HG02642 (cell line): ENCODE measurements at regions not wholly inside any gene's neighbourhood (a gene's known extent, or its start where the extent isn't known, plus 50 kb on each side); places are given as distances from the start of the nearest gene placed in this dataset.
"Not testable (repeated sequence)": the region's sequence is repeated elsewhere in the genome, so short reads cannot be mapped to it uniquely, and the experiment has no call there.

ENCODE experiments used
- ATAC-seq: cut with Tn5 transposase; IDR thresholded peaks from one replicate; pipeline ENCODE4 v1.9.1; 2021; ENCODE audit warnings: mild to moderate bottlenecking; ENCODE audit not compliant: unreplicated experiment, poor library complexity

DNA sequence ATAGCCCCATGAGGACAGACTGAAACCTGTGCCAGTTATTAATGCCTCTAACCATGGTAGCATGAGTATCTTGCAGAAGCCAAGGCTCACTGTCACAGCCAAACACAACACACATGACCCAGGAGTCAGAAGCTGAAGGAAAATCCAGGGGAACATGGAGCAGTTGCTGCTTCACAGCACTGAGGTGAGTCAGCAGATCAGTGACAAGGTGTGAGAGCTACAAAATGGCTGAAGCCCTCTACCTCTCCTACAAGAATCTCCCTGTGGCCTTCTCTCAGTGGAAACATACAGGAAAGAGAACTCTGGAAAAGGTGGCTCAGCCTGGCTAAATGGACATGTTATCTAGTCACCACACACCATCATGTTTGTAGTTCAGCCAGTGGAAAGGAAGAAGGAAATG, 93.5 kb downstream of the NAB1 start:
- ATAC-seq = no peak

DNA sequence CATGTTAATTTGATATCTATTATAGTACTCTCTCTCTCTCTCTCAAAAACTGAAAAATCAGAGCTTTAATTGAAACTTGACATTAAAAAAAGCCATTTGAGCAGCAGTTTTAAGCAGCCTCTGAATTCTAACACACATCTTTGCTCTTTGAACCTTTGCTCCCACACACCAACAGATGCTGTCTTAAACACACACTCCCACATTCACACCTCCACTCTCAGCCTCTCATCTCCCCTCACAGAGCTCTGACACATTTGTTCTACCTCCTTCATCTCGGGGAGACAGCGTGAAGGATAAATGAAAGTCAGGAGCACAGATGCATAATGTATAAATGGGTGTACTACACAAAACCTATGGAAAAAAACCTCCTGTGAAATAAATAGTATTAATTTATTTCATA, 95.2 kb downstream of the NAB1 start:
- ATAC-seq = no peak

- ATAC-seq = no peak
These were observed 98.3 kb downstream of the NAB1 start for GRCh38 chr2:190746971-190747761.

- no peak for ATAC-seq
These were observed 100.1 kb downstream of the NAB1 start for GRCh38 chr2:190748966-190749365.

- ATAC-seq = no peak
These were observed 107.0 kb downstream of the NAB1 start for GRCh38 chr2:190755772-190756415.

DNA sequence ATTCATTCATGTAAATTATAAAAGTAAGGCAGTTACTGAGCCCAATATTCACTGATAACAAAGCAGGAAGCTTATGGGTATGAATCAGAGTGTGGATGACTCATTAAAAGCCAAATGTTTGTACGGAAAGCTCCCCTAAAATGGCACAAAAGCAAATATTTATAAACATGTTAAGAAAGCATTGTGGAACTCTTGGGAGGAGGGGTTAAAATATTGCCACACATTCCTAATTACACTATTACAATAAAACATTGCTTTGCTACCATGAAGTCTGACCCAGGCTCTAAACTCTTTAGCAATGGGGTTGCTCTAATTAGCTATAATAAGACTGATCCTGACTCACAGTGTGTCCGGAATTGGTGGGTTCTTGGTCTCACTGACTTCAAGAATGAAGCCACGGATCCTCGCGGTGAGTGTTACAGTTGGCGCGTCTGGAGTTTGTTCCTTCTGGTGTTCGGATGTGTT, 110.9 kb downstream of the NAB1 start:
- no peak for ATAC-seq

- ATAC-seq = not testable (repeated sequence)
These were observed 111.7 kb downstream of the NAB1 start for GRCh38 chr2:190760353-190761150.

GRCh38 chr2:190761216-190761615, 112.3 kb downstream of the NAB1 start:
- not testable (repeated sequence) for ATAC-seq

DNA sequence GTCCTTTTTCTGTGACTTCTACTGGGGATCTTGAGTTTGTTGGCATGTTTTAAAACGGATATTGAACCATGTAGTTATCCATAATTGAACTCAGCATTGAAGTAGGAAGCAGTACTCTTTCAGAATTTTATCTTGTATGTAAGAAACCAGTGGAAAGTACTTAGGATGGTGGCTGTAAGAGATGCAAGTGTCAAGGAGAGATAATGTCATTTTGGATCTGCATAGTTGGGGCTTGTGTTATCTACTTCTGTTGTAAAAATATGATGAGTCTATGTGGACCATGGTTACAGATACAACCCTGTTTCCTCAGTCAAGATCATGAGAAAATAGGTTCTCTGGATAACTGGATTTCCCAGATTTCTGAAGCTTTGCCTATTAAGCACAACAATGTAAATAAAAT, 113.7 kb downstream of the NAB1 start:
- no peak for ATAC-seq

GRCh38 chr2:190763100-190763499, 114.2 kb downstream of the NAB1 start:
- no peak for ATAC-seq

- peak; percentile 59 for ATAC-seq
These were observed 115.1 kb downstream of the NAB1 start for GRCh38 chr2:190763901-190764514.

DNA sequence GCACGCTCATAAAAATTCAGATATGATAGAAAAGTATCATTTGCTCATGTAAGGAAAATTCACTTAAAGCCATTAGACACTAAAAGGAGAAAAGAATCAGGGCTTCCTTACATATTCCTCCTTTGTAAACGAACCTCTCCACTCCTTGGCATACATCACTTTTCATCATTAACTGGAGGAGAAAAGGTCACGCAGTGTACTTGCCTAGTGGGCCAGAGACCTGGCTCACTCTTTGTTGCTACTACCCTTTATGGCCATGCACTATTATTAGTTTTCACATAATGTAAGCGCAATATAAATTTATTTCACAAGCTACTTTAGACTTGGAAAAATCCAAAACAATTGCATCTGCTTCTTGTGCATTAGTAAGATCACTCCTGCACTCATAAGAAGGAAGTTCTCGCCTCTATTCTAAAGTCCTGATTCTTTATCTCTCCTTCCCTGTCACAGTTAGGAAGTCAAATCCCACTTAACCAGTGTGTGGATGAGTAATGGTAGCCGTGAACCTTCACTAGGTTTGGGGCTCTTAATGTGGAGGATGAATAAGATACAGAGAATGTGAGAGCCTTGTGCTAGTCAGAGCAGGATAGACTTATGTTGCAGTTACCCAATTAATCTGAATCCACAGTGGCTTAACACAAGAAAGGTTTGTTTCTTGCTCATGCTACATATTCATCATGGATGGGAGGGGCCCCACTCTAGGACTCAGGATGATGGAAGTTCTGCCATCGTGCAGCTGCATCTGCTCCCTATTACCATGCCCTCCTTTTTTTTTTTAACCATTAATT, 115.0 kb upstream of the GLS start:
- no peak for ATAC-seq

GRCh38 chr2:190766174-190766572, 114.4 kb upstream of the GLS start:
- no peak for ATAC-seq

DNA sequence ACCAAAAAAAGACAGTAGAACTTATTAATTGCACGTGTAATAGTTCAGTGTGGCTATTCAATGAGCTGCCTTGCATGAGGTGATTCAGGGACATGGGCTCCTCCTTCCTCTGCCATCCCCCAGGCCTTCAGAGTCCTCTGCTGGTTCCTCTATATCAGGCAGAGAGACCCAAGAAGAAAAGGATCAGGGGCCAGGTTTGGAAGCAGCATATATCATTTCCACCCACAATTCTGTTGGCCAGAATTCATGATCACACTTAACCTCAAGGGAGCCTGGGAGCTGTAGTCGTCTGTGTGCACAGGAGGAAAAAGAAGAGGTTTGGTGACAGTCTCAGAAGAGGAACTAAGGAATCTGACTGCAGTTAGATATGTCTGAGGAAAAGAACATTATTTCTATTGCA, 114.0 kb upstream of the GLS start:
- no peak for ATAC-seq

DNA sequence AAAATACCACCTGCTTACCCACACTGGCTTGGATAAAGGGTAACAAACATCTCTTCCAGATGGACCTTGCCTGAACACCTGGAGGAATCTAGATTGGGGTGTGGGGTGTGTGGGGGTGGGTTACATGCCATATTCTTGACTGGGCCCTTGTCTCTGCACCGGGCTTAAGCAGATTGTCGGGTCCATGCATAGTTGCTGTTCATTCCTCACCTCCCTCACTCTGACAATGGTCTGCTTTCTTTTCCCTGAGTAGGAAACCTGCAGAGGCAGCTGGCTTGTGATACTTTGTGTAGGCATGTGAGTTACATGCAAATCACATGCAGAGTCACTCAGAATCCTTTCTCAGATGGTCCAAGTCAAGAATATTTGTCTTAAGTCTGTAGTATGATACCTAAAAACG, 112.8 kb upstream of the GLS start:
- ATAC-seq = no peak

- ATAC-seq = no peak
These were observed 111.4 kb upstream of the GLS start for GRCh38 chr2:190769258-190769657.

DNA sequence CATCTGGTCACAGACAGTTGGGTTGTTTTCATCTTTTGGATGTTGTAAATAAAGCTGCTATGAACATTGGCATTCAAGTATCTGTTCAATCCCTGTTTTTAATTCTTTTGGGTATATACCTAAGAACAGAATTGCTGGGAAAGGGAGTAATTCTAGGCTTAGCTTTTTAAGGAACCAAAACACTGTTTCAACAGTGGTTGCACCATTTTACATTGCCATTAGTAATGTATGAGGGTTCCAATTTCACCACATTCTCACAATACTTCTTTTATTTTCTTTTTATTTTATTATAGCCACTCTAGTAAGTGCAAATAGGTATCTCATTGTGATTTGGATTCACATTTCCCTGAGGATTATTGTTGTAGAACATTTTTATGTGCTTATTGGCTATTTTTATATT, 108.9 kb upstream of the GLS start:
- ATAC-seq = no peak

- ATAC-seq = no peak
These were observed 100.0 kb upstream of the GLS start for GRCh38 chr2:190780594-190780993.

DNA sequence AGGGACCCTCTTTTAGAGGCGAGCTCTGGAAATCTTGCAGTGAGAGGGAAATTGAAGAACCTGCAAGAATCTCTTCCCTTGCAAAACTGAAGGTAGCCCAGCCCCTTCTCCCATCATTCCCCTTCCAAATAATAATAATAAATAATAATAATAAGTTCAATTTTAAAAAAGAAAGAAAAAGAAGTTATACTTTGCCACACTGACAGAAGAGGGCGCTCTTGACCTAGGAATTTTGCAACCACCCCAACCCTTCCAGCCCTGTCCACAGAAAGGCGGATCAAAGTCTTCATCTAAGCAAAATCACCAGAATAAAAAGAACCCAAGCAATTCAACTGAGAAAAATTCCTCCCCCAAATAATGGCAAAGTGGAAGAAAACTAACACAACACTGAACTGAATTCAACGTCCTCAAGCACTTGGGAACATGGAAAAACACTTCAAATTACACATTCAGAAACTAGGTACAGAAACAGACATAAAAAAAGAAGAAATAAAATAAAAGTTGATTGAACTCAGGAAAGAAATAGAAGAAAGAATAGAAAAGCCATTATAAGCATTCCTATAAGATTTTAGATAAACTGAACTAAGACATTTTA, 98.9 kb upstream of the GLS start:
- ATAC-seq = no peak

- ATAC-seq = no peak
These were observed 98.4 kb upstream of the GLS start for GRCh38 chr2:190782264-190782663.
